GM12873 (cell line): ENCODE measurements at regions not wholly inside any gene's neighbourhood (a gene's known extent, or its start where the extent isn't known, plus 50 kb on each side); places are given as distances from the start of the nearest gene placed in this dataset.
A peak's percentile ranks its signal among the peaks of the same experiment; 100 is the strongest.

Source experiments
- TF ChIP-seq, protein P1 (sequence below): IDR thresholded peaks from 2 replicates; pipeline ENCODE4 v1.5.1; 2012; ENCODE audit warnings: low read depth, mild to moderate bottlenecking, moderate library complexity, low read length, control low read depth; ENCODE audit not compliant: insufficient read depth; ENCODE audit errors: missing control alignments

DNA sequence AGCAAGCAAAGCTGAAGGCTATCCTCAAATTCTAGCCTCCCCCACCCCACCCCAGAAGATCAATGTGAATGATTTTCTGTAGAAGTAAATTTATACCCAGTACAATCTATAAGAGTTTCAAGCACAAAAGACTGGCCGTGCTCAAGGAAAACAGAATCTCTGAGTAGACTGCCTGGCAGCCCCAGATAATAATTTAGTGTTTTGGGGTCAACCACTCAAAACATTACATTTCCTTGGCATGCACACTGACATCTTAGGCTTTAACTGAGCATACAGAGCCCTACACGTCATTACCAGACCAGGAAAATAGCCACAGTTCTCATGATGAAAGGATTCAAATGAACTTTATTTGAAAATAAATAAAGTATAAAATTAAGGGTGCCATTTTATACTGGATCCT is 376.5 kb downstream of the TBL1XR1 start:
- TF ChIP-seq, protein P1, sequence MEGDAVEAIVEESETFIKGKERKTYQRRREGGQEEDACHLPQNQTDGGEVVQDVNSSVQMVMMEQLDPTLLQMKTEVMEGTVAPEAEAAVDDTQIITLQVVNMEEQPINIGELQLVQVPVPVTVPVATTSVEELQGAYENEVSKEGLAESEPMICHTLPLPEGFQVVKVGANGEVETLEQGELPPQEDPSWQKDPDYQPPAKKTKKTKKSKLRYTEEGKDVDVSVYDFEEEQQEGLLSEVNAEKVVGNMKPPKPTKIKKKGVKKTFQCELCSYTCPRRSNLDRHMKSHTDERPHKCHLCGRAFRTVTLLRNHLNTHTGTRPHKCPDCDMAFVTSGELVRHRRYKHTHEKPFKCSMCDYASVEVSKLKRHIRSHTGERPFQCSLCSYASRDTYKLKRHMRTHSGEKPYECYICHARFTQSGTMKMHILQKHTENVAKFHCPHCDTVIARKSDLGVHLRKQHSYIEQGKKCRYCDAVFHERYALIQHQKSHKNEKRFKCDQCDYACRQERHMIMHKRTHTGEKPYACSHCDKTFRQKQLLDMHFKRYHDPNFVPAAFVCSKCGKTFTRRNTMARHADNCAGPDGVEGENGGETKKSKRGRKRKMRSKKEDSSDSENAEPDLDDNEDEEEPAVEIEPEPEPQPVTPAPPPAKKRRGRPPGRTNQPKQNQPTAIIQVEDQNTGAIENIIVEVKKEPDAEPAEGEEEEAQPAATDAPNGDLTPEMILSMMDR, result no peak

DNA sequence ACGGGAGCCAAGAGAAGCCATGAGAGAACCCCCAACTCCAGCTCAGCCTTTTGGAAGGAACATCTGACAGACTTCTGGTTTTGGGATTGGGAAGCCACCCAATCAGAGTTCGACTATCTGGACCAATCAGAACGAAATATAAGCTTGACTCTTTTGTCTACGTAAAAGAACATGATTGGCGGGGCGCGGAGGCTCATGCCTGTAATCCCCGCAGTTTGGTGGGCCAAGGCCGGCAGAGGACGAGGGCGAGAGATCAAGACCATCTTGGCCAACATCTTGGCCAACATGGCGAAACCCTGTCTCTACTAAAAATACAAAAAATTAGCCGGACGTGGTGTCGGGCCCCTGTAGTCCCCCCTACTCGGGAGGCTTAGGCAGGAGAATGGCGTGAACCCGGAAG is 380.3 kb downstream of the TBL1XR1 start:
- TF ChIP-seq, protein P1, result no peak

DNA sequence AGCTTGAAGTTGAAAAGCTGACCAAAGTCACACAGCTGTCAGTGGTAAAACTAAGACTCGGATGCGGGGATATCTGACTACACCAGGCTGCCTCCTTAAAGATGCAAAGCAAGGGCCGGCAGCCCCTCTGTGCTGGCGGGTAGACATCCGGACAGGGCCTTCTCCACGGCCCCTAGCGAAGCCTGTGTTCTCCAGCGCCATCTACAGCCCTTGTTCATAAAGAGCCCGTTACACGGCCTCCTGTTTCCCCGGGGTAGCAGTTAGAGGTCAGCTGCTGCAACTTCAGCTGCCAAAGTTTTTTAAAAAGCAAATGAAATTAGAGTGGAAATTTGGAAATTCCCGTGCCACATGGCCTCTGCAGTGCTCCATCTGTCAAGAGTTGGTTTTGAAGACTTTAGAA is 383.0 kb downstream of the TBL1XR1 start:
- TF ChIP-seq, protein P1, result peak; percentile 63

DNA sequence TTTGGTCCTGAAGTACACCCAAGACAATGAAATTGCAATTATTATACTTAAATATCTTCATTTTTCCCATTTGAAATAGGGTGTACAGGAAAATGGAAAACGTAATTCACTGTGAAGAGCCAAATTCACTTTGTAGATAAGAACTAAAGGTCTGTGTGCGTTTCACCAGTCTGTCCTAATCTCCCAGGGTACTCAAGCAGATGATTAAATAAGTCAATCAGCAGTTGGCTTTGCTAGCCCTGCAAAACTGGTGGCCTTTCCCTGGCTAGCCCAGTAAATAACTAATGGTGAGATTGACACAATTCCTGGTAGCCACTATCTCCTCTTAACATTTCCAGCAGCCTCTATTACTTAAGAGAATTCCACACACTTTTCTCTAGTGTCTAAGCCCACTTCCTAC is 389.3 kb downstream of the TBL1XR1 start:
- TF ChIP-seq, protein P1, result no peak

DNA sequence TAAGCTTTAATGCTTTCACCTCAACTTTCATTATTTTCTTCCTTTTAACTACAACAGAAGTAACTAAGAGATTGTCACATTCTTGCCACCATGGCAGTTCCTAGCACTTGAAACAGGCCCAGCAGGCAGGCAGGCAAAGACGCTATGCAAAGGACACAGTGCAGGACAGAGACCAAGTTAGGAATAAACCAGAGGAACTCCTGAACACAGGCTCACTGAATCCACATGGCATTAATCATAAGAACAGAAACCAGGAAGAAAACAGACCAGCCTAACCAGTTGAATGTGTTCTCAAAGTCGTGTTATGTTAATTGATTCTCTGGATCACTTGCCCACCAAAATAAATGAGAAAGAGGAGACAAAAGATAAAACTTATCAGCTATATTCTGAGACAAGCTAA is 397.6 kb downstream of the TBL1XR1 start:
- TF ChIP-seq, protein P1, result no peak

DNA sequence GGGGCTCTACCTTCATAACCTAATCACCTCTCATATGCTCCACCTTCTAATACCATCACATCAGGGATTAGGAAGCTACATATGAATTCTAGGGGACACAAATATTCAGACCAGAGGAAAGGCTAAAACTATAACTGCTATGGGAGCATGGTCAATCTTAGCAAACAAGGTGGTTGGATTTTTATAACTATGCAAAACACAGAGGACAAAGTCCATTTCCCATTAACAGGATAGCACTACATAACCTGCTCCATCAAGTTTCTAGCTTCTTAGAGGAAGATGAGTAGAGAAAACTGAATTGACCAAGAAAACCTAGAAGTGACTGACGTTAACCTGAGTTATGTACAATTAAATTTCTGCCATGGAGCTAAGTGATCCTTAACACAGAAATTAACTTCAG is 398.6 kb downstream of the TBL1XR1 start:
- TF ChIP-seq, protein P1, result no peak

DNA sequence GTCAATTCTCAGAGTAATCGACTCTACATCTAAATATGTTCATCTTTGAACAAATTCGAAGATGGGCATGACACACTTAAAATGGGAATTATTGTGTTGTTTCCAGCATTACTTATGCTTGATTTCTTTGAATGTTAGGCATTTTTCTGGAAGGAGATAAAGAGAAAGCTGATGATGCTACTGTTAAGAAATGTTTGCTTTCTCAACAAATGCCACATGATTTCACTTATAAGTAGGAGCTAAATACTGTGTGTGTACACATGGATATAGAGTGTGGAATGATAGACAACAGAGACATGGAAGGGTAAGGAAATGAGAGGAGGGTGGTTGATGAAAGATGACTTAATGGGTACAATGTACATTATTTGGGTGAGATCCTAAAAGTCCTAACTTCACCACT is 400.9 kb downstream of the TBL1XR1 start:
- TF ChIP-seq, protein P1, result no peak
